ENCODE measurements at regions not wholly inside any gene's neighbourhood (a gene's known extent, or its start where the extent isn't known, plus 50 kb on each side); places are given as distances from the start of the nearest gene placed in this dataset.

GRCh38 chr13:31896427-31896826 is 135.1 kb upstream of the FRY start:
- DNase-seq (ENCODE audit: low read depth): no peak

GRCh38 chr13:31898378-31899071 is 133.0 kb upstream of the FRY start:
- DNase-seq (ENCODE audit: low read depth): no peak

DNA sequence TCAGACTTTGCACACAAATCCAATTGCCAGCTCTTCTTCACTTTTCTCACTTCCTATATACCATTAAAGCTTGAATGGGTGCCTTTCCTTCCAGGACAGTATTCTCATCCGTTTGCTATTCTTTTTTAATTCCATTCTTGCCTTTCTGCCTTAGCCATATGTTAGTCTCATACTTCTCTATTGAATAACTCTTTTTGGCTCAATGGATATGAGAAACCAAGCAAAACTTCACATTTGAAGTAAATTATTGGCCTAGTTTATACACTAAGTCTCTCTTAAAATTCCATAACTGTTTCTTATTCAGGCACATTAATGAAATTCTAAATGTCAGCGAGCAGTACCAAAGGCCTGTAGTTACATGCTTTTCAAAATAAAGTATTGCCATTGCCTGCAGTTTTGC is 129.6 kb upstream of the FRY start:
- no peak for DNase-seq (ENCODE audit: low read depth)

- no peak for DNase-seq (ENCODE audit: low read depth)
These were observed 128.3 kb upstream of the FRY start for GRCh38 chr13:31903111-31903815.

DNA sequence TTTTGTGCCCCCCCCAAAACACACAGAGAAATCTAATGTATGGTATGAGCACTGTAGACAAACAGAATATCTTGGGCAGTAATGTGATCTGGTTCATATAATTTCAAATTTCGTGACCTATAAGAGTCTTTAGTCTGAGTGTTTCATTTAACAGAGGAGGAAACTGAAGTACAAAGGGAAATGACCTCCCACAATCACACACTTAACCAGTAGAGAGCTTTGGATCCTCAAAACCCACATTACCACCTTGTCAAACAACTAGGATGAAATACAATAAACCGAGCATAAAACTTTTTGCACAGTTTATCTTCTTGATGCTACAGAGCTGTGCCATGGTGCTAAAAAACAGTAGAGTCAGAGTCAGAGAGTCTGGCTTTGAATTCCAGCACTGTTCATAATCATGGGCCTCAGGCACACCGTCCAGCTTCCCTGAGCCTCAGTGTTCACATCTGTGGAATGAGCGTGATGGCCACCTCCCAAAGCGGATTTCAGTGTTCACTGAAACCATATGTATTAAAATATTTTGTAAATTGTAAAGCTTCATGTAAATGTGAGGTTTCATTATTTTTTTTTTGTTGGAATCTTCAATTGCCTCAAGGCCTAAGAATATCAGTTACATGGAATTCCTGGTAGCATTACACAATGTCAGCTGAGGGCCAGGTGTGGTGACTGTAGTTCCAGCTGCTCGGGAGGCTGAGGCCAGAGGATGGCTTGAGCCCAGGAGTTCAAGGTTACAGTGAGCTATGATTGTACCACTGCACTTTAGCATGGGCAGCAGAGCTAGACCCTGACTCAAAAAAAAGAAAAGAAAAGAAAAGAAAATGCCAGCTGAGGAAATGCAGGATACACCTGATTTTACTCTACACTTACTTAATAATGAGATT is 126.4 kb upstream of the FRY start:
- DNase-seq (ENCODE audit: low read depth): no peak

DNA sequence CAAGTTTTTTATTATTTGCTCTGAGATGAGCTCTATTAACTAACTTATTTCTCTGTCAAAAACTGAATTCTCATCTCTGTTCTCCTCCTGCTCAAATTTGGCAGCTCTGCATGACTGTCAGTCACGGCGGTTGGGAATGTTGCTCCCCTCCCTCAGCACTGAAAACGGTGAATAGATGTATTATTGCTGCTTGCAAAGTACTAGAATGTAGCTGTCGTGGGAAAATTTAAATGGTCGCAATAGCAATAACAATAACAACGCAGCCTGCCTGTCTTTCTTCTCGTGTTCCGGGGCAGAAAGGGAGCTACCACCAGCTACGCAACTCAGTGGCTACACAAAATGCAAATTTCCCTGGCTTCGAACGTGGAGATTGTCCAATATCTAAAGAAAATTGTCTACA is 125.6 kb upstream of the FRY start:
- no peak for DNase-seq (ENCODE audit: low read depth)

DNA sequence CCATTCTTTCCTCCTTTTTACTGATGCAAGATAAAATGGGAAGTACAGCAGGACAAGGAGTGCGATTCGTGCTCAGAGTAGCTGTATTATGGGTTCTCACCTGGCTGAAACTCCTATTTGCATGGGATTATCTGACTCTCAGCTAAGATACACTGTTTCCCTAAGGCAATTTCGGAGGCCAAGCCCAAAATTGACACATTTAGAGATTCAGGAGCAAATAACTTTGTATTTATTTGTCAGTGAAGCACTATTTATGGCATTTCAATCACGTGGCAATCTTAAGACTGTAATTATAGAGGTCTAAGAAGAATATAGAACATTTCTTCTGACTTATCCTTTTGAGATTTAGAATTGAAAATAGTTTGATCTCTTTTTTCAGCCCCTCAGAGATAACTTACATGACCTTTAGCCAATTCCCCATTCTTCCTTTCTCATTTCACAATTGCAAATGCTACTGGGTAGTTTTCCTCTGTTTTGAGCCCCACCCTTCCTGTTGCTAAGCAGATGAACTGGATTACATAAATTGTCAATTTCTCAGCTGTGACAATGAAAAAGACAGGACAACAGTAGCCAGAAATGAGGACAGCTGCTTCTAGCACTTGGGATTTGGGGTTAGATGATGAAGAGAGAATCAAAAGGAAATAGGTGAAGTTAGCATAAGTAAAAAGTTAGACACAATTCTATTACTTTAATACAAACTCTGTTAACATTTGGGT is 122.7 kb upstream of the FRY start:
- DNase-seq (ENCODE audit: low read depth): no peak

DNA sequence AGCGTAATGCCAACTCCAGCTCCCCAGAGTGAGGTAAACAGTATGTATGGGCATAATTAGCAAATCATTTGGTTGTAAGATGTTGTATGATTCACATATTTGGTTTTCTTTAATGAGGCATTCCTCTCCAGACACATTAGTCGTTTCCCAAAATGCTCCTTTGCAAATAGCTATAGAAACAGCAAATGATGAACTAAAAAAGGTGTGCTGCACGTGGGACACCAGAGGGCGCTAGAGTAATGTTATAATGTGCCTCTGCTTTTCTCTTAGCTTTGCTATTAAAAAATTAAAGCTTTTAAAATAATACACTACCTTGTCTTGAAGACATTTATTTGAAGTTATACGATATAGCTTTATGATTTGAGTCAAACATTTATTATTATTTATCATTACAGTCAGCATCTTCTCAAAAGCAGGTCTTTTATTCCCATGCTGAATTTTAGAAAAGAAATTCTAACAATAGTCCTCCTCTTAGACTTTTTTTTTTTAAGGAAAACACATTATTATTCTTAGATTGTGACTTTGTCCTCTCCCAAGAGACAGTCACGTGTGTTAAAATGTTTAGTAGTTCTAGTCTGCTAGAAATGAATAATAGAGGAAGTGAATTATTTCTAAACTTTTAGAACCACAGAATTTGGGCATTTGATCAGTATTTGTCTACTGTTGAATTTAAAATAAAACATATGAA is 121.6 kb upstream of the FRY start:
- peak; percentile 20 for DNase-seq (ENCODE audit: low read depth)

DNA sequence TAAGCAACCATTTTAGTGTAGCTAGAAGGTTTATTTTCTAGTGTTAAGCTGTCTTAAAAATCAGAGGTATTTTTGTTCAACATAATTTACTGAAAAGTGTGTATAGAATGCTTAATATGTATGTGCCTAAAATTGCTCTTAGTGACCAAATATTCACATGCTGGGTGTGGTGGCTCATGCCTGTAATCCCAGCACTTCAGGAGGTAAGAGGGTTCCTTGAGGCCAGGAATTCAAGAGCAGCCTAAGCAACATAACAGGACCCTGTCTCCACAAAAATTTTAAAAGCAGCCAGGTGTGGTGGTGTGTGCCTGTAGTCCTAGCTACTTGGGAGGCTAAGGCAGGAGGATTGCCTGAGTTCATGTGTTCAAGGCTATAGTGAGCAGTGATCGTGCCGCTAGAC is 120.9 kb upstream of the FRY start:
- DNase-seq (ENCODE audit: low read depth): no peak

DNA sequence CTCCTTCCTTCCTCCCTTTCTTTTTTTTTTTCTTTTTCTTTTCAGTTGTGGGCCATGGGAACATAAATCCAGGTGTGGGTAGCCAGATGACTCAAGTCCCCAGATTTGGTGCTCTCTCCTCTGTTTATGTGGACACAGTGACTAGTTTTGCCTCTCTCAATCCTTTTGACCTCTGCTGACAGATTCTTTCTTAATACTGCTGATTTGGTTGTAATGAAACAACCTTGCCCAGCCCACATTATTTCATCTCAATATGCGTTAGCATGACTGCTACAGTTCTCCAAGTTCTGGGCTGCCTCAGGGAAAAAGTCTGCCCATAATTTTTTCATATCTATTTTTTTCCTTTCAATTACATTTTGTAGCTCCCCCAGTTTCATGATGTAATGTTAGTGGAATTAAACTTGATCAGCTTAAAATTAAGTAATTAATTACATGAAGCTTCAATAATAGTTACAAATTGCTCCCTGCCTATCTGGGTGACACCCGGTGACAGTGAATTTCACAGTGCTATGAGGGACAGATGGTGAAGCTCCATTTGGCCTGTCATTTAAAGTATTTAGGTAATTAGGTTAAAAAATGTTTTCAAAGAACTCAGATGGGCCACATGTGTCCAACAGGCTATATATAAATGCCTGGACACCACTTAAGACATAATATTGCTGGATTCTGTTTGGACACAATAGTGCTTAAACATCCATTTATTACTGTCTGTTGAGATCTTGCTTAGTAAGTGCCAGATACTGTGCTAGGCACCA is 118.8 kb upstream of the FRY start:
- no peak for DNase-seq (ENCODE audit: low read depth)

DNA sequence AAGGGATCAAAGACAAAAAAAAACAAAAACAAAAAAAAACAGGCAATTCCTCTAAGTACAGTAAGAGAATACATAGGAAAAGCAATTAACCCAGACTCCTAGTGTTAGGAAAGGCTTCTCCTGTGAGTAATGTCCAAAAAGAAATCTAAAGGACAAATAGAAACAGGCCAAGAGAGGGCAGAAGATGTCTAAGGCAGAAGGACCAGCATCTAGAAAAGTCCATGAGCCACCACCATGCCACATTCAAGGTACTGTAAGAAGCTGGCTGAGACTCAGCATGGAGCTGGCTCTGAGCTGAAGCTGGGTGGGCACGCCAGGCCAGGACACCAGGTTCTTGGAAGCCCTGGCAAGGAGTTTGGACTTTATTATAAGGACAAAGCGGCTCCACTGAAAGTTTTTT is 118.1 kb upstream of the FRY start:
- no peak for DNase-seq (ENCODE audit: low read depth)

DNA sequence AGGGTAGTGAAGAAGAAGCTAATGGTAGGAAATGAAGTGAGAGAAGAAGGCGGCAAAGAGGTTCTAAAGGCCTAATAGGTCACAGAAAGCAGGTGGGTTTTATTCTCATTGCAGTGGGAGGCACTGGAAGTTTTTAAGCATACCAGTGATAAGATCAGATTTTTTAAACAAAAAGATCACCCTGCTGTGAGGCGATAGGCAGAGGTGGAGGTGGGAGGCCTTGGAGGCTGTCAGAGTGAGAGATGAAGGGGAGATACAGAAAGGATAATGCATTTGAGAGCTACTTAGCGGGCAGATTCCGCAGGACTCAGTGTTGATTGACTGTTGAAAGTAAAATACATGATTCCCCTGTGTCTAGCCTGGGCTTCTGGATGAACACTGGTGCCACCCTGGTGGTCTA is 116.7 kb upstream of the FRY start:
- no peak for DNase-seq (ENCODE audit: low read depth)

DNA sequence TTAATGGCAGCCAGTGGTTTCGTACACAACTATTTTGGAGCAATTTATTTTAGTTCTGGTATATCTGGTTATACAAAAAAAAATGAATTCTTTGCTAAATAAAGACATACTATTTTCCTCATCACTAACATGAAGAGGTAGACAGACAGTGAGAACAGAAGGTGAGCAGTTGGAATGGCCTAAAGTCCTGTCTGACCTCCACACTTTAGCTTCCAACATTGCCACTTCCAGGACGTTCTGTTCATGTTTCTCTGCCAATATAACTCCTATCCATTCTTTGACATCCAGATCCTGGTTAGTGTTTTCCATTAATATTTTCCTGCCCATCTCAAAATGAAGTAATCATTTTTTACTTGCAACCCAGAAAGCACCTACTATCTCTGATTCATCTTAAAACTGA is 112.9 kb upstream of the FRY start:
- no peak for DNase-seq (ENCODE audit: low read depth)

GRCh38 chr13:31919241-31919640 is 112.3 kb upstream of the FRY start:
- no peak for DNase-seq (ENCODE audit: low read depth)

DNA sequence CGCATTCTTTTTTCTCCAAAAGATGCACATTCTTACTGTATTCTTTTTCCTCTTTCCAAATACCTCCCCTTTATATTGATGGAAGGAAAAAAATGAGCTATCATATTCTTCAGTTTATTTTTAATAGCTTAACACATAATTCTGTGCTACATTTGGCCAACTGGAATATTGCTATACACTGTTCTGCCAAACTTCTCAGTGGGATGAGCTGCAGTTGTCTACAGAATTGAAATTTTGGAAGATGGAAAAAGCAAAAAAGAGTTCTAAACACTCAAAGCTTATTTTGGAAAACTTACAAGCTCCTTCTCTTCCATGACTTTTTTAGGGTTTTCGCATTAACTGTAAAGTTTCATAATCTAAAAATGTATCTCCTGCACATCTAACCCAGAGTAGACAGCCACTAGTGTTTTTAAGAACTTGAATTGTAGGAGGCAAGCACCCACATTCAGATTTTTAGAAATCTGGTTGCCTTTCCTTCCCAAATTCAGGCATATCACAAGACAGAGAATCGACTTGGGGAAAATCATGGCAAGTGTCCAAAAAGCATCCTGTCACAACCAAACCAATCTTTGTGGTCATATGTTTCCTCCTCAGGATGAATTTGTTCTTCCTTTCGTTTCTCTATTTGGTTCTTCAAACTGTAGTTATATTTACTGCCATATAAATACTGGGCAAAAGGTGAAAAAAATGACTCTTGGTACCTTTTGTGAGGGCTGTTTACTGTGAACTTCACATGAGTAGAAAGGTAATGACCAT is 111.4 kb upstream of the FRY start:
- no peak for DNase-seq (ENCODE audit: low read depth)

DNA sequence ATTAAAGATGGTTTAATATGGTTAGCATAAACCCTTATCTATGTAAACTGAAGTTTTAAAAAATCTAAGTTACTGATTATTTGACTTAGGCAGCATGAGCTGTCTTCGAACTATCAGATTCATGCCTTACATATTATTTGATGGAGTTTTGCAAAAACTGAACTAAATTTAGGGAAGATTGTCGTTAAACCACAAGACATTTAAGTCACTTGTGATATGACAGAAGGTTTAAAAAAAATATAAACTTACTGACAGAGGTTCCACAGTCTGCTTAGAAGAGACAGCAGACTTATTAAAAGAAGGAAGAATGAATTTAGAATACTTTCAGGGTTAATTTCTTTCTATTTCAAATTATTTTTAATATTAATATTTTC is 110.9 kb upstream of the FRY start:
- DNase-seq (ENCODE audit: low read depth): no peak

DNA sequence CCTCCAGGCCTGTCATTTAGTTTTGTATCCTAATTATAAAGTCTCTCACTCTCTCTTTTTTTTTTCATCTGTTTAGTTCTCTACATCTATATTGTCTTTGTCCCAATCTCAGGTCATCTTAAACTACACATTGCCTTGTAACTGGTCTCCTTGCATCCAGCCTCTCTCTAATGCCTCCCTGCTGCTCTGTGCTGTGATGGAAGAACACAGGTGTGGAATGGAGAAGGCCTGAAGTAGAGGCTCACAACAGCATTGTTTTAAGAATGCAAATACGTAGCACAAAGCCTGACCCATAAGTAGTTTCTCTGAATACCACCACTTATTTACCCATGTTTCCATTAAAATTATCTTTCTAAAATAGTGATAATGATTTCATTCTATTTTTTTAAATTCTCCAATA is 108.8 kb upstream of the FRY start:
- no peak for DNase-seq (ENCODE audit: low read depth)

DNA sequence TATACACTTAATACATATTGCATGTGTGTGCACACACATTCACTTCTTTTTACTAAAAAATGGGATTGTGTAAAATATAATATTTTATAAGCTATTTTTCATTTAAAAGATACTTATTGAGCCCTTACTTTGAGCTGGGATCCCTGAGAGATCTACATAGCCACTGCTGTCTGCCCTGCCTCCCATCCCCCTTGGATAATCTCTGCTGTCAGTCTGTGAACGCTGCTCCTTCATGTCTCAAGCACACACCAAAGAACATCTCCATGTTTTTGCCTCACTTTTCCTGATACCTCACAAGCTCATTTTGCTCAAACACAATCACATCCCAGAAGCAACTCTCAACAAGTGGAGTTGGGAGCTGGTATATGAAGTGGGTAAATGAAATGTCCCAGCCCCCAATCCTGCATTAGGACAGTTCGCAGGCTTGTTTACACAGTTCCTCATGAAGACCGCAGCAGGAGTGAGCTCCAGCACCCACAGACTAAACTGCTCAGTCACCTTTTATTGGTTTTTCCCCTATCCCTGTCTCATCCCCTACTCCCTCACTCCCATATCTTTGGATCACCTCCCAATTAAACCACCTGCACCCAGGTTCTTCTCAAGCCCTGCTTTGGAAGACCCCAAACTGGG is 108.3 kb upstream of the FRY start:
- DNase-seq (ENCODE audit: low read depth): no peak

GRCh38 chr13:31925079-31925478 is 106.5 kb upstream of the FRY start:
- DNase-seq (ENCODE audit: low read depth): no peak

GRCh38 chr13:31927219-31927653 is 104.3 kb upstream of the FRY start:
- no peak for DNase-seq (ENCODE audit: low read depth)
